NB4 (cell line): ENCODE measurements at regions not wholly inside any gene's neighbourhood (a gene's known extent, or its start where the extent isn't known, plus 50 kb on each side); places are given as distances from the start of the nearest gene placed in this dataset.

Experiments used
- DNase-seq: peaks from one replicate; pipeline ENCODE4 v3.0.0; 2010; ENCODE audit warnings: low read depth
- H3K4me3 ChIP-seq: one replicate; pipeline ENCODE4 v1.5.1; 2011; ENCODE audit warnings: mild to moderate bottlenecking, low read depth, low read length, moderate library complexity
- CTCF ChIP-seq: IDR thresholded peaks from one replicate; pipeline ENCODE4 v1.5.1; 2012; ENCODE audit warnings: low read depth, low read length
- MAX ChIP-seq: IDR thresholded peaks from 2 replicates; pipeline ENCODE4 v1.6.1; 2011; ENCODE audit warnings: low read depth, low read length
- MYC ChIP-seq: IDR thresholded peaks from 2 replicates; pipeline ENCODE4 v1.6.1; 2011; ENCODE audit warnings: low read depth, low read length
- POLR2A ChIP-seq: IDR thresholded peaks from 2 replicates; pipeline ENCODE4 v1.6.1; 2011; ENCODE audit warnings: mild to moderate bottlenecking; ENCODE audit not compliant: insufficient read length; ENCODE audit errors: extremely low read depth

DNA sequence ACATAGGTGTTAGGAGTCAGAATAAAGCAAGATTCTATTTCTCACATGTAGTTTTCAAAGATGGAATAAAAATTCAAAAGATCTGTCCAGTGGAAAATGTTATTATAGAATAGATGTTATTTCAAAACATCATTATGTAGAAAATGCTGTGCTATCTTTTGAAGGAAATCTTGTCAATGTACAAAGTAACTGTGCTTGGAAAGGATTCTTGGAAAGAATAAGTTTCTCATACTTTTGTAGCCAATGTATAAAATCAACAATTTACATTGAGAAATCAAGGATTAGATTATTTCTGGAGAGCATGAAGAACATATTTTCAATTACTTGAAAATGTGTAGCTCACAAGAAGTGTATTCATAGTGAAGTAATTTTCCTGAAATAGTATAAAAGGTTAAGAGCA, 532.5 kb upstream of the MGAT4C start:
- no peak overlapping the region for H3K4me3 ChIP-seq
- no peak for DNase-seq
- TF ChIP-seq CTCF (no peak), POLR2A (no peak), MAX (no peak), MYC (no peak)

- H3K4me3 ChIP-seq = no peak overlapping the region
- DNase-seq = no peak
- no peak for TF ChIP-seq MAX
- no peak for TF ChIP-seq POLR2A
- no peak for TF ChIP-seq CTCF
- TF ChIP-seq MYC = no peak
Observed at GRCh38 chr12:86787419-86787818, 531.2 kb upstream of the MGAT4C start.

DNA sequence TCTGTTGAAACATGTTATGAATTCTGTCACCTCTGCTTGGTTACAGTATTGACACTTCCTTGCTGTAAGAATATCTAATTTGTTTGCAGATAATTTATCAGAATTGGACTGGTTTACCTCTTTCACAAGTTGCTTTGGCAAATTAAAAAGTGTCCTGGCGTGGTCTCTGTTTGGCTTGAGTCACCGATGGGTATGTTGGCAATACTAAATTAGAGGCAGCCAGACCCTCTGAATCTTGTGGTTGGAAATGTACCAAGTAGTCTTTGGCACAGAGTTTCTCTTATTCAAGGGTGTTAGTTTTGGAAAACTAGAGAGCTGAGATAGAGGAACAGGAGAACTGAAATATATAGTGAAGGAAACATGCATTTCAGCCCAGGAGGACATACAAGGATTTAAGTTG, 521.1 kb upstream of the MGAT4C start:
- DNase-seq = no peak
- no peak for TF ChIP-seq MYC
- no peak for TF ChIP-seq CTCF
- no peak for TF ChIP-seq POLR2A
- no peak for TF ChIP-seq MAX
- H3K4me3 ChIP-seq = no peak overlapping the region

DNA sequence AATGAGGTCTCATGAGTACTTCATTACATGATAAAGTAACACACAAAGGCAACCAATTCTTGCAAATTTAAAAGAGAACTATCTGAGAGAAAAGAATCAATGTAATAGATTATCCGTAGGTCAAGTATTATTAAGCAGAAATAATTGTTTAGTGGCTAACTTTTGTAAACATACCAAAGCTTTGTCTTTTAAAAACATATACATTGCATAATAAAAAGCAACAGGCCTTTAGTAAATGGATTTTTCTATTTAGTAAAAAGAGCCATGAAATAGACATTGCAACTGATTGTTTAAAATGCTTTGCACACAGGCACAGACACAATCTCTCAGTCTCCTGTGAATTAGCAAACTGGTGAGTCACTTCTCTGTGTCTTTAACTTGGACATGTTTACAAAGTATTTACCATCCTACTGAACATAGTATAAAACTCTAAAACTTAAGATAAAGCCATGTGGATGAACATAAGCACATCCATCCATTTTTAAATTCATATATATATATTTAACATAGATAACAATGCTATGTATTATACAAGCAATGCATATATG, 518.7 kb upstream of the MGAT4C start:
- DNase-seq = no peak
- H3K4me3 ChIP-seq = no peak overlapping the region
- TF ChIP-seq POLR2A (no peak), CTCF (no peak), MAX (no peak), MYC (no peak)

- no peak overlapping the region for H3K4me3 ChIP-seq
- no peak for DNase-seq
- TF ChIP-seq POLR2A (no peak), CTCF (no peak), MYC (no peak)
Observed at GRCh38 chr12:86772696-86773095, 516.5 kb upstream of the MGAT4C start.

GRCh38 chr12:86770871-86771270, 514.7 kb upstream of the MGAT4C start:
- DNase-seq = no peak

More at GRCh38 chr12:86770871-86771270, 514.7 kb upstream of the MGAT4C start:
- H3K4me3 ChIP-seq = no peak overlapping the region
- TF ChIP-seq POLR2A = no peak
- TF ChIP-seq MYC = no peak
- no peak for TF ChIP-seq MAX
